Uterus (tissue), 2 donors: ENCODE measurements at regions not wholly inside any gene's neighbourhood (a gene's known extent, or its start where the extent isn't known, plus 50 kb on each side); places are given as distances from the start of the nearest gene placed in this dataset.

Source experiments
- CTCF ChIP-seq, 4 experiments: fragments of 200-600 bp in 2 of 4; fragments of 450-650 bp in 2 of 4; sonication (generic) in 2 of 4; IDR thresholded peaks; one replicate each; pipeline ENCODE4 v1.5.1; 2016 to 2019; ENCODE audit warnings: antibody characterized with exemption in 4 of 4, mild to moderate bottlenecking in 2 of 4, moderate library complexity in 1 of 4
- POLR2A ChIP-seq, 2 donors: fragments of 450-650 bp; IDR thresholded peaks; one replicate each; pipeline ENCODE4 v1.6.1; 2016; ENCODE audit warnings: antibody characterized with exemption in 2 of 2, mild to moderate bottlenecking in 1 of 2, moderate library complexity in 1 of 2

GRCh38 chr1:244239261-244239770 is 188.2 kb downstream of the ZBTB18 start:
- no peak for TF ChIP-seq CTCF (IDR thresholded peaks at IDR 0.05)
- TF ChIP-seq POLR2A (IDR thresholded peaks at IDR 0.05): no peak
